HEK293 (cell line): ENCODE measurements at regions not wholly inside any gene's neighbourhood (a gene's known extent, or its start where the extent isn't known, plus 50 kb on each side); places are given as distances from the start of the nearest gene placed in this dataset.

ENCODE experiments used
- CTCF ChIP-seq: fragments of 450-650 bp; formaldehyde crosslinking; IDR thresholded peaks from 2 replicates; pipeline ENCODE4 v1.5.1; 2016; ENCODE audit warnings: missing biosample characterization, missing genetic modification characterization
- FEZF1 ChIP-seq: fragments of 450-650 bp; formaldehyde crosslinking; IDR thresholded peaks from 2 replicates; pipeline ENCODE4 v1.5.1; 2016; ENCODE audit warnings: missing biosample characterization, missing genetic modification characterization
- GLI4 ChIP-seq: fragments of 450-650 bp; formaldehyde crosslinking; IDR thresholded peaks from 2 replicates; pipeline ENCODE4 v1.5.1; 2016; ENCODE audit warnings: missing biosample characterization, missing genetic modification characterization
- PATZ1 ChIP-seq: fragments of 450-650 bp; formaldehyde crosslinking; IDR thresholded peaks from 2 replicates; pipeline ENCODE4 v1.5.1; 2016; ENCODE audit warnings: missing biosample characterization, missing genetic modification characterization
- PRDM4 ChIP-seq: fragments of 450-650 bp; formaldehyde crosslinking; IDR thresholded peaks from 2 replicates; pipeline ENCODE4 v1.5.1; 2017; ENCODE audit warnings: missing biosample characterization, missing genetic modification characterization
- RBAK ChIP-seq: fragments of 450-650 bp; formaldehyde crosslinking; IDR thresholded peaks from 2 replicates; pipeline ENCODE4 v1.5.1; 2016; ENCODE audit warnings: missing biosample characterization, missing genetic modification characterization
- YY1 ChIP-seq: fragments of 450-650 bp; formaldehyde crosslinking; IDR thresholded peaks from 2 replicates; pipeline ENCODE4 v1.5.1; 2018; ENCODE audit warnings: missing biosample characterization, missing genetic modification characterization
- ZNF146 ChIP-seq: fragments of 450-650 bp; formaldehyde crosslinking; IDR thresholded peaks from 2 replicates; pipeline ENCODE4 v1.5.1; 2016; ENCODE audit warnings: missing biosample characterization, missing genetic modification characterization
- ZNF18 ChIP-seq: fragments of 450-650 bp; formaldehyde crosslinking; IDR thresholded peaks from 2 replicates; pipeline ENCODE4 v1.5.1; 2016; ENCODE audit warnings: missing biosample characterization, missing genetic modification characterization
- ZNF24 ChIP-seq: fragments of 450-650 bp; formaldehyde crosslinking; IDR thresholded peaks from 2 replicates; pipeline ENCODE4 v1.5.1; 2016; ENCODE audit warnings: missing biosample characterization, missing genetic modification characterization
- ZNF292 ChIP-seq: fragments of 450-650 bp; formaldehyde crosslinking; IDR thresholded peaks from 2 replicates; pipeline ENCODE4 v1.5.1; 2016; ENCODE audit warnings: low read depth, missing biosample characterization, missing genetic modification characterization, borderline replicate concordance
- ZNF580 ChIP-seq: fragments of 450-650 bp; formaldehyde crosslinking; IDR thresholded peaks from 2 replicates; pipeline ENCODE4 v1.5.1; 2016; ENCODE audit warnings: missing biosample characterization, missing genetic modification characterization
- ZNF639 ChIP-seq: fragments of 450-650 bp; formaldehyde crosslinking; IDR thresholded peaks from 2 replicates; pipeline ENCODE4 v1.5.1; 2016; ENCODE audit warnings: missing biosample characterization, missing genetic modification characterization

- TF ChIP-seq CTCF (no peak), RBAK (tag by site-specific recombination) (no peak), GLI4 (tag by site-specific recombination) (no peak), ZNF580 (tag by site-specific recombination) (no peak), ZNF292 (no peak), FEZF1 (tag by site-specific recombination) (no peak), ZNF639 (tag by site-specific recombination) (no peak), PATZ1 (no peak), YY1 (tag by site-specific recombination) (no peak), PRDM4 (no peak), ZNF18 (tag by site-specific recombination) (no peak), ZNF146 (tag by site-specific recombination) (no peak), ZNF24 (tag by site-specific recombination) (no peak)
Observed at GRCh38 chr1:183721041-183721440, 67.9 kb upstream of the APOBEC4 start.
